Activated naive CD8-positive, alpha-beta T cell (primary cell): ENCODE measurements at regions not wholly inside any gene's neighbourhood (a gene's known extent, or its start where the extent isn't known, plus 50 kb on each side); places are given as distances from the start of the nearest gene placed in this dataset.

Experiments
- H3K27ac Mint-ChIP-seq: one replicate; pipeline ENCODE4 v1.8.0; 2021; ENCODE audit warnings: mixed read lengths
- H3K27me3 Mint-ChIP-seq: one replicate; pipeline ENCODE4 v1.8.0; 2021; ENCODE audit warnings: mixed read lengths
- H3K36me3 Mint-ChIP-seq: one replicate; pipeline ENCODE4 v1.8.0; 2021; ENCODE audit warnings: mixed read lengths
- H3K4me1 Mint-ChIP-seq: one replicate; pipeline ENCODE4 v1.8.0; 2021; ENCODE audit warnings: low read depth, mixed read lengths
- H3K4me3 Mint-ChIP-seq: one replicate; pipeline ENCODE4 v1.8.0; 2021; ENCODE audit warnings: mild to moderate bottlenecking, mixed read lengths
- H3K9me3 Mint-ChIP-seq: one replicate; pipeline ENCODE4 v1.8.0; 2021; ENCODE audit warnings: low read depth, mixed read lengths

DNA sequence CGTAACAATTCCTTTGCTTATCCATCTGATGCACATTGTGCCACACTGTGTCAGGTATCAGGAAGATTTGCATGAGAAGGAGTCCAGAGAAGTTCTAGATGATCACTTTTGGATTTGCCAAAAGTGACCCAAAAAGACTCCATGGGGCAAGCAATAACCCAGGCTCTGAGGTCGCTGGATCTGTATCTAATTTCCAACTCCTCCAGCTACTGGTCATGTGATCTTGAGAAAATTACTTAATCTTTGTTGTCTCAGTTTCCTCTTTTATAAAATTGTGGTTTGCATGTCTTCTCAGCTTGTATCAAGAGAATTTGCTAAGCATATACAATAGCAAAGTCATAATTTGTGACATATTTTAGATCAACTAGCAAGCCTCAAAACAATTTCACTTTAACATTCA lies 61.3 kb upstream of the ITGA4 start:
- Mint-ChIP-seq H3K4me3 (no peak overlapping the region), H3K27ac (no peak overlapping the region), H3K9me3 (peaks cover 3% of the 10 kb centered on the region), H3K27me3 (no peaks in the 10 kb centered on the region), H3K36me3 (peaks cover 5% of the 10 kb centered on the region), H3K4me1 (peaks cover 31% of the 10 kb centered on the region)

DNA sequence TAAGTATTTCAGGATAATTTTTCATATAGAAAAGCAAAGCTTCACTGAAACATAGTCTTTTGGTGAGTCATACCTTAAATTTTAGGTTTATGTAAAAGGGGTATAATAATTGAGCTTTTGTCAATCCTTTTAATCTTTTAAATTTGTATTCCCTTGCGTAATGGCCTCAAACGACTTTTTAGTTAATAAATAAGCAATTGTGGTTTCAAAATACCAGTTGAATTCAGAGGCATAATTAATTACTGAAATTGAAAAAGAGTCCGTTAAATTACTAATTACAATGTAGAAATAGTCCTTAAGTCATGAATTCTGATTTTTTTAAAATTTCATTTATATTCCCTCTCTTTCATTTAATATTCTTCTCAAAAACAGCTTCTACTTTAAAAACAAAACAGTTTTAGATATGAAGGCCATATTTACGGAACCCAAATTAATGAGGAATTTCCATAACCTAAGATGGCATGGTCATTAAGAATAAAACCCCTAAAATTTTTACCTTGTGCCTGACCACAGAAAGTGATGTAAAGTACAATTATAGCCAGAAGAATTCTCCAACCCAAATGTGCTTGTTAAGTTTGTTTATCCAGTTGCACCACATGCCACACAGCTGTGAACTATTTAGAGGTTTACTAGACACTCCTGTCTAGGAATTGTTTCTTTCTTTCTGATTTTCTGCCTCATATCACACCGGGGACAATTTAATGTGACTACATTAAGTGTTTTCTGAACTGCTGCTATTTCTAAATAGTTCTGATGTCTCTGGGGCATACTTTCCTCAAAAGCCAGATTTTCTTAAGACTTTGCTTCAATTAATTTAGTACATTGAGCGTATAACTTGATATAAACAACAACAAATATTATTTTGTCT lies 60.7 kb upstream of the ITGA4 start:
- Mint-ChIP-seq H3K27ac (no peak overlapping the region), H3K4me1 (peaks cover 31% of the 10 kb centered on the region), H3K4me3 (no peak overlapping the region), H3K27me3 (no peaks in the 10 kb centered on the region), H3K9me3 (peaks cover 3% of the 10 kb centered on the region), H3K36me3 (peaks cover 5% of the 10 kb centered on the region)

DNA sequence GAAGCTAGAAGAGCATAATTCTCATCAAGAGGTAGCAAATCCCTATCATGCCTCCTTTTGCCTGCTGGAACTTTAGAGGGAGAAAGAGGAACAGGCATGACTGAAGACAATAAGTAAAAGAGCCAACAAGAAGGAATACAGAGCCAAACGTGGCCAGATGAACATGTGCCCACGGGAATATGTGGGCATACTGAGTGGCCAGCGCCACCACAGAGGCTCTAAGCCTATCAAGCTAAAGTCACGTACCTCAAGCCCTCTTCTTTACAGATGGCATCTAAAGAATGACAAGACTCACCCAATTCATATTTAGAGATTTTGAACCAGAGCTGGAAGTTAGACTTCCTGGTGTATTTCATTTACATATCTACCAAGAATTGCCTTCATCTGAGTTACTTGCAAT lies 59.9 kb upstream of the ITGA4 start:
- H3K36me3 Mint-ChIP-seq: peaks cover 2% of the 10 kb centered on the region
- no peak overlapping the region for H3K4me3 Mint-ChIP-seq
- no peaks in the 10 kb centered on the region for H3K27me3 Mint-ChIP-seq
- no peak overlapping the region for H3K27ac Mint-ChIP-seq
- H3K9me3 Mint-ChIP-seq: no peaks in the 10 kb centered on the region
- peaks cover 24% of the 10 kb centered on the region for H3K4me1 Mint-ChIP-seq

DNA sequence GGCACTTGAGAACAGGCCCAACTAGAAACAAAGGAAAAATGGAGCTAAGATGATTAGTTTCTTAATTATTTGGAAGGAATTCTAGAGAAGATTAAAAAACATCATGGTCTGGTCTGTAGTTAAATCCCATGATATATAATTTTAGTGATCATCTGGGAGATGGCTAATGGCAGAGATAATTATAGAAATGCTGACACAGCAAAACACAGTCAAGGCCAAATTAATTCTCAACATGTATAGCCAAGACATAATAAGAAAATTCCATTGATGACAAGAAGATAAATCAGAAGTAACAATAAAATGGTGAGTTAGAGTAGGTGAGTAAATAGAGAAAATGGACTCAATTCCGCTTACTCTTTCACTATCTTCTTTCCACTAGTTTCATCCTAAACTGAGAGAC lies 59.2 kb upstream of the ITGA4 start:
- peaks cover 25% of the 10 kb centered on the region for H3K4me1 Mint-ChIP-seq
- no peaks in the 10 kb centered on the region for H3K27me3 Mint-ChIP-seq
- H3K9me3 Mint-ChIP-seq: no peaks in the 10 kb centered on the region
- no peak overlapping the region for H3K4me3 Mint-ChIP-seq
- H3K27ac Mint-ChIP-seq: no peak overlapping the region
- H3K36me3 Mint-ChIP-seq: peaks cover 5% of the 10 kb centered on the region

DNA sequence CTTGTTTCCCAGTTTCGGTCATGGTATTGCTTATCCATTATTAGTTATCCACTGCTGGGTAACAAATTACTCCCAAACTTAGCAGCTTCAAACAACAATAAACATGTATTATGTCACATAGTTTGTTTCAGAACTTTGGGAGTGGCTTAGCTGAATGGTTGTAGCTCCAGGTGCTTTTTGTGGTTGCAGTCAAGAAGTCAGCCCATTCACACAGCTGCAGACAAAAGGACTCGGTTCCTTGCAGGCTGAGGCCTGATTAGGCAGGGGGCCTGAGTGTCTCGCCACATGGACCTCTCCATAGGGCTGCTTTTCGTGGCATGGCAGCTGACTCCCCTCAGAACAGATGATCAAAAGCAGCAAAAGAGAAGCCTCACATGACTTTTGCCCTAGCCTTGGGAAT lies 58.2 kb upstream of the ITGA4 start:
- no peak overlapping the region for H3K4me3 Mint-ChIP-seq
- H3K9me3 Mint-ChIP-seq: no peaks in the 10 kb centered on the region
- H3K36me3 Mint-ChIP-seq: peaks cover 5% of the 10 kb centered on the region
- H3K27ac Mint-ChIP-seq: no peak overlapping the region
- peaks cover 22% of the 10 kb centered on the region for H3K4me1 Mint-ChIP-seq
- no peaks in the 10 kb centered on the region for H3K27me3 Mint-ChIP-seq

DNA sequence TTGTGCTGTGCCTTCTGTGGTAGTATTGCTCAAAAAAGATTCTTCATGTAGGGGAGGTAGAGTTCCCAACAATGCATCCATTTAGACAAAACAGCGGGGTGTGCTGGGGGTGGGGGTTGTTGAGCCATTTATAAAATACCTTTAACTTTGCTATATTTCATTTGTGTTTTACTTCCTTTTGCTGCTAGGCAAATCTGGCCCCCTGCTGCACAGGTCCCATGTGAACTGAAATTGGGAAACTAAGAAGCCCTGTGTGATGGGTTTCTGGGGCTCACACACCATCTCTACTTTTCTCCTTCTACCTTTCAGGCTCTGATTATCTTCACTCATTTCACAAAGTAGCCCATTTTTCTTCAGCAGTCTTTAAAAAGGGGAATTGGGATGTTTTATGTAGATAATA lies 52.7 kb upstream of the ITGA4 start:
- Mint-ChIP-seq H3K27me3 (no peaks in the 10 kb centered on the region), H3K27ac (no peak overlapping the region), H3K4me3 (no peak overlapping the region), H3K4me1 (peaks cover 15% of the 10 kb centered on the region), H3K36me3 (peaks cover 27% of the 10 kb centered on the region), H3K9me3 (peaks cover 4% of the 10 kb centered on the region)

DNA sequence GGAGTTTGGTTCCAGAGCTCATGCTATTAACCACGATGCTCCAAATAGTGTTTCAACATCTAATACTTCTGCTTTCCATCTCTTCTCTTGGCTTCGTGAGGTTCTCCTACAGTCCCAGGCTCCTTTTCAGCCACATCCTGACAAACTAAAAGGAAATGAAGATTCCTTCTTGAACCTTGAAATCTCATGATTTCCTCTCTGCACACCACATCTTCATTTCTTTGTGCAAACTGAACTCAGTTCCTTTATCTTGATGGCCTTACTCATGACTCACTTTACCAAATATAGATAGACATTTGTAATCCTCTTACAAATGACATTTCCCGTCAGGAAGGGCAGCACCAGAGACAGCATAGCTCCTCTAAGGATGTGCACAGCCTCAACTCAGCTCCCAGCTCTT lies 50.0 kb upstream of the ITGA4 start:
- Mint-ChIP-seq H3K4me1 (peaks cover 15% of the 10 kb centered on the region), H3K27me3 (no peaks in the 10 kb centered on the region), H3K9me3 (peaks cover 4% of the 10 kb centered on the region)

More for the DNA sequence above, 50.0 kb upstream of the ITGA4 start:
- Mint-ChIP-seq H3K27ac (no peak overlapping the region), H3K36me3 (peaks cover 32% of the 10 kb centered on the region), H3K4me3 (no peak overlapping the region)
